NCI-H1417 (cell line): ENCODE measurements at regions not wholly inside any gene's neighbourhood (a gene's known extent, or its start where the extent isn't known, plus 50 kb on each side); places are given as distances from the start of the nearest gene placed in this dataset.
A peak's percentile ranks its signal among the peaks of the same experiment; 100 is the strongest.
"Not testable (repeated sequence)": the region's sequence is repeated elsewhere in the genome, so short reads cannot be mapped to it uniquely, and the experiment has no call there.

Source experiments
- DNase-seq, 3 experiments: peaks; one replicate each; lab custom pipeline; 2025; lab: John Stamatoyannopoulos, UW

DNA sequence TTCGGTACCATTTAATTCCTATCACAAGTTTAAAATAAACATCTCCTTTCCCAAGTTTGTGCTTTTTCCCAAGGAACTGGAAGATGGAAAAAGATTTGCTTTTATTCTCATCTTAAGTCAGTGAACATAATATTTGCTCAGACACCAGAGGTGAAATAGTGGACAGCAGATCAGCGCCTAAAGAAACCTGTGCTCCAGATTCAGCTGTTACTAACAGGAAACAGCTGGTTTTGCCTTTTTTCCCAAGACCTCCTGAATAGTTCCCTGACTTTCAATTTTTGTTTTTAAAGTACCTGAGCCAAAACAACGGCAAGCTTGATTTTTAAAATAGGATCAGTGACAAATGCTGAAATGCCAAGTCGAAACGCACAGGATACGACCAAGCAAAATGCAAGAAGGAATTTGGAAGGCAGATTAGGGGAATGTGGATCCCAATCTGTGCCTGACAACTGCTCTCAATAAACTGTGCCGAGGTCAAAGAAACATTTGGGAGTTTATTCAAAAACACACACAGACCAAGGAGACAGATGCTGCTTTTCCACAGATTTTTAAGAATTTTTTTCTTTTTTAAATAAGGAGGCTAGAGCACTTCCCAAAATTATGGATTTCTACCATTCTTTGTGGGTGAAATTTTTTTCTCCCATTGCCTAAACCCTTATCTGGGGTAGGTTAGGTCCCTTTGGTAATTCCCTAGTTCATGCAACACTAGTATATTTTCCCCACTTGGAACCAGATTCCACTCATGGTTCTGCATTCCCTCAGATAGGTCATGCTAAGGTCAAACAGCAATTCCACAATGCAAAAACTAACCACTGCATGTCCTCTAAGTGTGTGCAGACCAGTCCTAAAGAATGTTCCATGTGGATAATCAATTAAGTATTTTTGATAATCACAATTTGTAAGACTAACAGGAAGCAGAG, 121.5 kb upstream of the PDE1A start:
- no peak for DNase-seq

- DNase-seq = no peak
Observed at GRCh38 chr2:182550234-182550633, 123.4 kb upstream of the PDE1A start.

DNA sequence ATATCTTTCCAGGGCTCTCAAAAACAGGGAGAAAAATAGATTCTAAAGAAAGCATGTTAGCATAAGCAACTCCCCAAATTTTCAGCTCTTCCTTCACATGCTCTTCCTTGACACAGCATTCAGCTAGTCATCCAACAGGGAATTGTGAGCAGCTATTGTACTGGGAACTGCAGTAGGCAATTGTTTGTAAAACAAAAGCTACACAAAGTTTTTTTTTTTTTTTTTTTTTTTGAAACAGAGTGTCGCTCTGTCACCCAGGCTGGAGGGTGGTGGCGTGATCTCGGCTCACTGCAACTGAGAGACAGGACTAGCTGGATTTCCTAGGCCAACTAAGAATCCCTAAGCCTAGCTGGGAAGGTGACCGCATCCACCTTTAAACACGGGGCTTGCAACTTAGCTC, 125.4 kb upstream of the PDE1A start:
- DNase-seq = not testable (repeated sequence)

DNA sequence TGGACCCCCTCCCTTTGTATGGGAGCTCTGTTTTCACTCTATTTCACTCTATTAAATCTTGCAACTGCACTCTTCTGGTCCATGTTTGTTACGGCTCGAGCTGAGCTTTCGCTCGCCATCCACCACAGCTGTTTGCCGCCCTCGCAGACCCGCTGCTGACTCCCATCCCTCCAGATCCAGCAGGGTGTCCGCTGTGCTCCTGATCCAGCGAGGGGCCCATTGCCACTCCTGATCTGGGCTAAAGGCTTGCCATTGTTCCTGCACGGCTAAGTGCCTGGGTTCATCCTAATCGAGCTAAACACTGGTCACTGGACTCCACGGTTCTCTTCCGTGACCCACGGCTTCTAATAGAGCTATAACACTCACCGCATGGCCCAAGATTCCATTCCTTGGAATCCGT, 125.9 kb upstream of the PDE1A start:
- DNase-seq = not testable (repeated sequence)

GRCh38 chr2:182553483-182553882, 126.6 kb upstream of the PDE1A start:
- no peak for DNase-seq

DNA sequence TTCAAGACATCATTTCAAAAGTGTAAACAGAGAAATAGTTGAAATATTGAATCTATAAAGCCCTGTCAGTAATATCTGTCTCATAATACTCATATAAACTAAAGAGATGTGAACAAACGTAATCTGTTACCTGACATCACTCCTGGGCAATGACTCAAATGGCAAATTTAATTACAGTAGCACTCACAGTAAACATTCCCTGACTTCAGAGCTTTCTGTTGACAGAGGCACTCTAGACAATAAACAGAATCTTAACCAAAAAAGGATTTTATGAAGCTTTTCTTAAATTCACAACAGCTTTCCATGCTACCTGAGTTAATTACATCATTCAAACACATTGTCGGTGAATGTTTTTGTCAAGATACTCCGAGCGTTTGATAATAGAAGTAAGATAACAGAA, 128.1 kb upstream of the PDE1A start:
- peak in 1 of 3 experiments; percentile 45 for DNase-seq

- peak in 2 of 3 experiments; percentile 19 to 79 for DNase-seq
Observed at GRCh38 chr2:182558564-182558963, 131.7 kb upstream of the PDE1A start.

GRCh38 chr2:182559623-182560022, 132.8 kb upstream of the PDE1A start:
- no peak for DNase-seq

DNA sequence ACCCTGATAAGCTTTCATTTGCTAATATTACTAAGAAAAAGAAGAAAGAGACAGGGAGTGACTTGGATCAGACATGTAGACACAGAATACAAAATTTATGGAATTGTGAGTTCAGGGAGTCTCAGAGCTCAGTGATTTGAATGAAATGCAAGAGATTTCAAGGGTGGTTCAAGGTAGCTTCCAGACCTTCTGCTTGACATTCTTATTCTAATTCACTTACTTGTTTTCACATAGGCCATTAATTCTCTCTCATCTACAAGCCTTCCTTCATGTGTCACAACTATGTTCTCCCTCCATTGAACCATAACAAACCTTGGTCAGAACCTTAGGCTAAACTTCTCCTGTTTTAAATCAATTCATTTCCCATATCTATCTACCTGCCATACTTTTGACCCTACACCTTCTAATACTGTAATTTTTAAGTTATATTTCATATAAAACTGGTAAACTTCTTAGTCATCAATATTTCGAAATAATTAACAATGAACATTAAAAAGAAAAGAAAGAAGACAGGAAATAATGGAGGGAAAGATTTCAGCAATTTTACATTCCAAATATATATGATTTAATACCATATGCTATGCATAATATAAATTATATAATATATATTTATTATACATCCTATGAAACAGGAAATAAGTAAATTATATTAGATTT, 139.2 kb upstream of the PDE1A start:
- DNase-seq = no peak

DNA sequence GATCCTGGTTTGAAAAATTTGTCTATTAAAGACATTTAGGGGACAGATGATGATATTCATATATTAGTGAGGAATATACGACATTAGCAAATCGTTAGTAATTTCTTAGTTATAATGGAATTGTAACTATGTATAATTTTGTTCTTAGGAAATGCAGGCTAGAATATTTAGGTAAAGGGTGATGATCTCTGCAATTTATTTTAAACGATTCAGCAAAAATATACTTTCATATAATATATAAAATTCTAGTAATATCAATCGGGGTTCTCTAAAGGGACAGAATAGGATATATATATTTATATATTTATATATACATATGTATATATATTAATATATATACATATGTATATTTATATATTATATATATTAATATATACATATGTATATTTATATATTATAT, 142.5 kb upstream of the DNAJC10 start:
- no peak for DNase-seq

DNA sequence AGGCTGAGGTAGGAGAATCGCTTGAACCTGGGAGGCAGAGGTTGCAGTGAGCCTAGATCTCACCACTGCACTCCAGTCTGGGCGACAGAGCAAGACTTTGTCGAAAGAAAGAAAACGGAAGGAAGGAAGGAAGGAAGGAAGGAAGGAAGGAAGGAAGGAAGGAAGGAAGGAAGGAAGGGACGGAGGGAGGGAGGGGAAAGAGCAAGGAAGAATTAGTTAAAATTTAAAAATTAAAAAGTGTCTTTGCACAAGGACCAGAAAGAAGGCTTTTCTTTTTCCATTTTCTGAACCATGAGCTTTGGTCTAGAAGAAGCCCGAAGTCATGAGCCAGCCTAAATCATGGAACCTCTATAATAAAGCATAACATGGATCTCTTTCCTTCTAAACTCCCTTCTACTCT, 138.2 kb upstream of the DNAJC10 start:
- no peak for DNase-seq

DNA sequence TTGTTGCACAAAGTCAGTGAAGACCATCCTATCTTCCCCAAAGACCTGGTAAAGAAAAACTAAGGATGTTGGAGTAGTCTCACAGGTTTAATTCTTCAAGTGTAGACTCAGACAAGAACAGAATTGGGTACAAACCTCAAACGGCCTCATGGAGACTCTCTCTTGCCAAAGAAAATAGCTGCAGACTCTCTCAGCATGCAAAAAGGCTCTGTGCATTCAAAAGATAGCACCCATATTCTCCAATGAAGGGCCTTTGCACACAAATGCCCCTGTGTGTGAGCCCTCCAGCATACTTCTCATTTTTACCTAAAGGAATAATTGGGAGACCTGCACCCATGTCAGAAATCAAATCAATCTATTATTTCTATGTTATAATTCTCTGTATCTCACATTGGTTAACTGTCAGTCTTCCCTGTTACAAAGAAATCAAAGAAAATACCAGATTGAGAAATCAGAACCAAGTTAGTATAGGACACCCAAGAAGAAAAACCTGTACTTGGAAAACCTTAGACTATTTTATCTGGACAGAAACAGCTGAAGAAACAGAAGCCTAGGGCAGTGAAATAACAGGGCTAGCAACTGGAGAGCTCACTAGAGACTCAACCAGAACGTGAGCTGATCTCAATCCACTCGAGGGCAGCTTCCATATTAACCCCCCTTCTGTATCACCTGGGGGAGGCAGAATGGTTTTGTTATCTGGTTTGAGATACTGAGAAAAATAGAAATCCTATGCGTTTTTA, 134.7 kb upstream of the DNAJC10 start:
- DNase-seq = no peak

DNA sequence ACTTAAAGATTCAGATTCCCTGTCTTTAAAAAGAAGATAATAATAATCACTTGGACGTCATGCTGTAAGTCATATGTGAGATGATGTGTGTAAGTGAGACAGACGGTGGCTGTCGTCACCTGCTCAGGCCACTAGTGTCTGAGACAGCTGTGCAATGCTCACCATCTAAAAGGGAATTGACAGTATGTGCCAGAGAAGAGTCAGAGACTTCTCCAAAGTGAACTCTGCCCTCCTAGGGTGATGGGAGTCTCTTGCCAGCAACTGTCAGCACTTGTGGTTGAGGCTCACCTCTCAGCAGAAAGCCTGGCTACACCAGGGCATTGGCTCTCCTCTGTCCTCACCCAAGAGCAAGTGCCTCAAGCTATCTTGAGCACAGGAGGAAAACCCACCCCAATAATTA, 131.6 kb upstream of the DNAJC10 start:
- no peak for DNase-seq

DNA sequence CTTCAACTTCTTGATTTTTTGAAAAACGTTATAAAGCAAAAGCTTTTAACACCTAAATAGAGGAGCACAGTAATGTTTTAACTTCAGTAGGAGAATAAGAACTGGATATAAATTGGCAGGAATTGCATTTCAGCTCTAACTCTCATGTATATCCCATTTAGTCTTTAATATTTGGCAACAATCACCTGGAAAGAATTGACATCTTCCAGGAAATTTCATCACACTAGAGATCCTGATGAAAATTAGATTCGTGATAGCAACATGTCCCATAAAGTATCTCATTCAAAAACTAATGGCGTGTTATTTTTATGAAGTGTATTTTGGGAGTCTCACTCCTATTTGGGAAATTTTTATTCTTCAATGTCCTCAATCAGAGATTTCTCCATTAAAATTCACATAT, 131.1 kb upstream of the DNAJC10 start:
- no peak for DNase-seq

GRCh38 chr2:182585430-182585829, 130.6 kb upstream of the DNAJC10 start:
- DNase-seq = no peak

DNA sequence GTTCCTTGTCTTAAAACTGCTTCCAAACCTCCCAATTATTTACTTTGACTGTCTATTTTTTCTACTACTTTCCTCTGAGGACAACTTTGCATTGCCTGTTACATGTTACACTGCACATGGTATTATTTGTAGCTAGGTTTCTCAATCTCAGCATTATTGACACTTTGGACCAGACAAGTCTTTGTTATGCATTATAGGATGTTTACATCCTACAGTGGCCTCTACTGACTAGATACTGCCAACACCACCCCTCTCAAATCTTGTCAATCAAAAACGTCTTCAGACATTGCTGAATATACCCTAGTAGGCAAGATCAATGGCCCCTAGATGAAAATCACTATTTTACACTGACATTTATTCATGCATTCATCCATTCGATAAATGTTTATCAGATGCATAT, 129.6 kb upstream of the DNAJC10 start:
- DNase-seq = peak in 2 of 3 experiments; percentile 62 to 90

DNA sequence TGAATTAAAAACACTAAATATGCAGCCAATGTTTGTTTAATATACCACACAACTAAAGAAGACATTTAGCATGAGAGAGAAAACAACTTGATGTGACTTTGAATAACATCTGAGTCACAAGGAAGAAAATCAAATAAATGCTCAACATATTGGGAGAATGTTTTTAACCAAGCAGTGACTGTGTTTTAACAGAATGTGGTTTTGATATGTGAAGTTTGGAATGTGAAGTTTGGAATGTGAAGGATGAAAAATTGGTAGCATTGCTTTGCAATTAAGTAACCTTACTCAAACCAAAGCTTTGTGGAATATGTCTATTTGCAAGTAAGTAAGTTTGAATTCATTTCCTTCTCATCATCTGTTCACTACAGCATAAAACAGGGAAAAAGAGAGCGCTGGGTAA, 128.2 kb upstream of the DNAJC10 start:
- DNase-seq = peak in 1 of 3 experiments; percentile 36

DNA sequence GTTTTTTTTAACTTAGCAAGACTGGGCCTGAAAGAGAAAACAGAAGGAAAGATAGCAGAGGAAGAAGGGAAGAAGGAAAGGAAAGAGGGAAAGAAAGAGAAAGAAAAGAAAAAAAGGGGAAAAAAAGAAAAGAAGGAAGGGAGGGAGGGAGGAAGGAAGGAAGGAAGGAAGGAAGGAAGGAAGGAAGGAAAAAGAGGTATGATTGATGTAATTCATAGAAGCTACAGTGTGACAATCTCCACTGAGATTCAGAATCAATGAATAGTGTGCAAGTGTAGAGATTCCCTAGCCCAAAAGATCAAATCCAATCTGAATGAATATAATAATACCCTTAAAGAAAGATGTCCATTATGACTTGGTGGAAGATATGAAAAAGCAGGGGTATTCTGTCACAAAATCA, 126.9 kb upstream of the DNAJC10 start:
- DNase-seq = no peak

DNA sequence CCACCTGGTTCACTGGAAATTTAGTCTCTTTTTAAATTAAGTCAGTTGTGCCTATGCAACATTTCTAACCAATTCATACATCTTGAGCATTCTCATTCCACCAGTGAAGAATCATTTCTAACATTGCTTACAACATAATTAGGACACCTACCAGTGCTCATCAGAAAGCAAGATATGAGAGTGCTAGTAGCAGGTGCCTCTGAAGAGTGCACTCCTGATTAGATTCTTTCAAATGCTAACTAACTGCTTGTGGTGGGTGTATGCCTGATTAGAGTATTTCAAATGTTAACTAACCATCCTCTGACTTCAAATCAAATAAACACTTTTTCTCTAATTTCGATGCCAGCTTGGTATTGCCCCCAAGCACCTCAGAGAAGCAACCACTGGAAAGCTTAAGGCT, 124.3 kb upstream of the DNAJC10 start:
- no peak for DNase-seq

GRCh38 chr2:182592691-182593393, 123.2 kb upstream of the DNAJC10 start:
- no peak for DNase-seq

DNA sequence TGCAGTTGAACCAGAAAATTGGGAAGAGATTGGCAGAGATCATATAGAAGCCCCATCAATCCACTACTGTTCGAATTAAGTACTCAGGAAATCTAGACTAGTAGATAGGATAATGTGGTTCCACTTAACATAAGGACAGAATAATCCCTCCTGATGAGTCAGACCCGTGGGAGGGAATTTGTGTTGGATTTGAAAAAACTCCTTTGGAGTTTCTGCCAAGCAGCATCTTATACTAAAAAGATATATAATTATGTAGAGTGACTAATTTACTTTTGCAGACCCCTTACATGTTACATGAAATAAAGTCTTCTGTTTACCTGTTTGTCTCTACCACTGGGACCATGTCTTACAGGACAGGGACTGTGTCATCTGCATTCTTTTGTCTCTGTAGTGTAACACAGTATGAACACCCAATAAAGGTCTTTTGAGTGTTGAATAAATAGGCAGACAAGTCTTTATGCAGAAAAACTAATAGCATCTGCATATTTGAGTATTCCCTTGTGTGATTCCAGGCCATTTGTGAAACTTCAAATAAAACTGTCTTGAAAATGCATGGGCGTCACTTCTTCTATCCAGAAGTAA, 122.6 kb upstream of the DNAJC10 start:
- peak in 1 of 3 experiments; percentile 34 for DNase-seq

DNA sequence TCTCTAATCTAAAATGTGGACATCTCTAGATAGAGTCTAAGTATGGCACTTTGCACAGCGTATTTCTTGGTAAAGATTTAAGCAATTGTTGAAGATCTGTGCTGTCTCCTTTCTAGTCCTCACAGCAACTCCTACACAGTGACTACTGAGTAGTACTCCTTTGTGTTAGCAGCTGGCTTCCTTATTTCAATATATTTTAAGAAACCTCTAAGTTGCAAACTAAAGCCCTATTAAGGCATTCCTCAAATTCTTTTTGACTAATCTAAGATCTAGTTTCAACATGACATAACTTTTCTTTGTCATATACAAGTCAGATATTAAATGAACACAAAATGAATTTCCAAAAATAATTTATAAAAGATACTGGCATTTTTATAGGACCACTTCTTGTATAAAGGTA, 121.8 kb upstream of the DNAJC10 start:
- DNase-seq = no peak
